HuH-7 (cell line): ENCODE measurements at regions not wholly inside any gene's neighbourhood (a gene's known extent, or its start where the extent isn't known, plus 50 kb on each side); places are given as distances from the start of the nearest gene placed in this dataset.

ENCODE experiments used
- DNase-seq: peaks from one replicate; pipeline ENCODE4 v3.0.0; 2011; ENCODE audit warnings: low spot score

DNA sequence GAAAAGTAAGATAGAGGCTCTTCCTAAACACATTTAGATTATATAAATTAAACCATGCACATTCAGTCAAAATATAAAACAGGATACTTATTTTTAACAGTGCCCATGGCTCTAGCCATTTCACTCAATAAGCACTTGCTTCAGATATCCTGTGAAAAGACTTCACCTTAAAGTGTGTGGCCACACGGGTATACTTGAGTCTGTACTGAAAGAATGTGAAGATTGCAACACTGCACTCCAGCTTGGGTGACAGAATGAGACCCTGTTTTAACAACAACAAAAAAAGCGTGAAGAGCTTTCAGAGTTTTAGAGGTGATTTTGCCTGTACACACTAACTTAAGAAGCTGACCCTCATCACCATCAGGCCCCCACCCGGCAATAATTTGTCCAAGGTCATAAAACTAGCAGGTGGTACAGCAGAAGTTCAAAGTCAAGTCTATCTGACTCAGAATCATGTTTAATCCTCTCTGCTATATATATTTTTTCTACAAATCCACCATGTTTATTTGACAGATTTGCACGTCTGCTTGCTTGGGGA is 203.5 kb upstream of the GUCY1A2 start:
- DNase-seq: no peak

DNA sequence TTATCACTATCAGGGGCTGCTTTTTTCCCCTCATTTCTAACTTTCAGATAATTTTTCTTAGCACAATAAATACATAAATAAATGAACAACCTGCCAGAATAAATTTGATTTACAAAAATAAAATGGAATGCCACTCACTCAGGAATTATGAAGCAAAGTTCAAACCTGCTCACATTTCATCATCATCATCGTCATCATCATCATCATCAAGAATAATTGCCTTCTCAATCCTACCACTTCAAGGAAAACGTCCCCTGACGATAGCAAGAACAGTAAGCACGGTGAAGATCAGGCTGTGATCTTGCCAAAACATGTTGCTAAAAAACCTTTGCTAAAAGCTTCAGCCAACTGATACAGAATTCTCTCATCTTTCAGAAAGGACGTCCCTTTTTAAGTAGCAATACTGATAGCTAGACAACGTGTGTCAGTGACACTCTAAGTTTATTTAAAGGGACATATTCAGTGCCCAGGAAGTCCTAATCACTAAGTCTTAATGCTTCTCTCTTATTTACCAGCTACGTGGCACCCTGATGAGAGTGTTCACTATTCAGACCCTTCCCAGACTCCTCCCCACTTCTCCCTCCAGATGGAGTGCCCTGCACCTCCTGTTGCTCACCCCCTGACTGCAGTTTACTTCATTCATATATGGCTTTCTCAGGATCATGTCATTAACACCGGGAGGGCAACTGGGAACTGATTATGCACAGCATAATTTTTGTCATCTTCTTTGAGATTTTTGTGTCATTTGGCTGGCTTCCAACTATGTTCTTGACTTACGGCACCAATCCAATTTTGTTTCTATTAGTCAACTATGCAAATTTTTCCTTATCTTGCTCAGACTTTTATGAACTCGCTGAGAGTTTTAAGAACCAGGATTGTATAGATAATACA is 200.1 kb upstream of the GUCY1A2 start:
- no peak for DNase-seq

GRCh38 chr11:107217444-107217843 is 199.2 kb upstream of the GUCY1A2 start:
- DNase-seq: no peak

GRCh38 chr11:107215010-107215409 is 196.7 kb upstream of the GUCY1A2 start:
- no peak for DNase-seq

DNA sequence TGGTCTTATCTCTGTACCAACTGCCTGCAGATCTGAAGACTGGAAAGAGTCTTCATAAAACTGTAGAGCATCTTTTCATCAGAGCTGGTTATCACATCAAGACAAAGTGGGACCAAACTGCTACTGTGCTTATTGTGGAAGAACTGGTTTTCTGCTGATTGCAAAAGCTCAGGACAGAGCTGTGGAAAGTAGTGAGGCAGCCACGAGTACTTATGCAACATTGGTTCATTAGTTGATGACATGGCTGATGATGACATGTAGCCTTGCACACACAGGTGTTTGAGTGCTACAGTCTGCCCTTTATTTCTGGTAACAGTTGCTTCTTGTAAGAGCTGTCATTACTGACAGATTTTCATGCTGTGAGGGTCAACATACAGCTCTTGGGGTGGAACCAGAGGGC is 185.4 kb upstream of the GUCY1A2 start:
- no peak for DNase-seq

GRCh38 chr11:107202241-107202640 is 184.0 kb upstream of the GUCY1A2 start:
- DNase-seq: no peak

DNA sequence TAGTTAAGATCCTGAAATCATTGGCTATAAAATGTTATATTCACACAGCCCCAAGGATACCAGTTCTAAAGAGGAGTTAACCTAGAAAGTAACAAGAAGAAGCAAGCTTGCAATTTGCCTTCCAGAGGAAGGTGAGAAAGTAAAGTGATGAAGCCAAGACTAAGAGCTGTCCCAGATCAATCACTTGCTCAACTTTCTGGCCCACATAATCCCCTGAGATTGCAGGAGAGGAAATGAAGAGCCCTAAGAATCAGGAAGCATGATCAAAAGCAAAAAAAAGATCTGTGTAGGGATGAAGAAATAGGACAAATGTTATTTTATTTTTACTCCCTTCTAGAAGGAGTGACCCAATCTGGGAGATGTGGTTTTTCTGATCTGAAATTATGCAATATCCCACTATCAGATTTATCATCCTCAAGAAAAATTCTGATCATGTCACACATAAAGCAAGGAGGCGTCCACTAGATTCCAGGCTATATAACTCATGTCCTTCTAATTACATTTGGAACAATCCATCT is 180.3 kb upstream of the GUCY1A2 start:
- no peak for DNase-seq

- no peak for DNase-seq
Observed at GRCh38 chr11:107197932-107198331, 179.7 kb upstream of the GUCY1A2 start.

DNA sequence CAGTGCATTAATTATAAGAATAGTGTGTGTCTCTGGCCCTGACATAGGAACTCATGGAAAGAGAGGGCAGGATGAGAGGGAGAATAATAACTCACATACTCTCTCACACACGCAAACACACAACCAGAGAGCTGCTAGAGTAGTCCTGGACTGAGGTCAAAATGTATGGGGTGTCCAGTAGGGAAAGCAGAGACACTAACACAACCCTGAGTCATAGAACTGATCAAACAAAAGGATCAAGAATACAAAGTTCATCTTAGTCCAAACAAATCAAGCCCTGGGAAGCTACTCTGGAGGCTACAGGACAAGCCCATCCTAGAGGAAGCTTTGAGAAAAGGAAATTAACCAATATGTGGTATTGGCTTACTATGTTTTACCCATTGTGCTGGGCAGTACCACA is 178.5 kb upstream of the GUCY1A2 start:
- DNase-seq: peak; percentile 42

- DNase-seq: no peak
Observed at GRCh38 chr11:107184986-107185385, 166.7 kb upstream of the GUCY1A2 start.

GRCh38 chr11:107183953-107184352 is 165.7 kb upstream of the GUCY1A2 start:
- DNase-seq: no peak

DNA sequence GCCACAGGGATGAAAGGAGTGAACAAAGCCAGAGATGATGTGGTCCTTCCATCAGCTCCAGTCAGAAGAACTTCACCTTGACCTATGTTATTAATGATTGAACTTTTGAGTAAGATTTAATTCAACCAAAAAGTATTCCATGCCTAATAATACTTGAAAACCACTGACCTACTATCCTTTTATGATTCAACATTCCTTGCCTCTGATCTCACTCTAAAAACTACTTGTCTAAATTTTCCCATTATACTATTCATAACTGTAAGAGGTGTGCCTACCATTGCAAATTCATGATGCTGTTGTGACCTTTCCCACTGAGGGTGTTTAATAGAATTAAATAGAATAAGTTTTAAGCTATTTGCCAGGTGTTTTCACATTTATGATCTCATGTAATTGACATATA is 164.7 kb upstream of the GUCY1A2 start:
- no peak for DNase-seq

DNA sequence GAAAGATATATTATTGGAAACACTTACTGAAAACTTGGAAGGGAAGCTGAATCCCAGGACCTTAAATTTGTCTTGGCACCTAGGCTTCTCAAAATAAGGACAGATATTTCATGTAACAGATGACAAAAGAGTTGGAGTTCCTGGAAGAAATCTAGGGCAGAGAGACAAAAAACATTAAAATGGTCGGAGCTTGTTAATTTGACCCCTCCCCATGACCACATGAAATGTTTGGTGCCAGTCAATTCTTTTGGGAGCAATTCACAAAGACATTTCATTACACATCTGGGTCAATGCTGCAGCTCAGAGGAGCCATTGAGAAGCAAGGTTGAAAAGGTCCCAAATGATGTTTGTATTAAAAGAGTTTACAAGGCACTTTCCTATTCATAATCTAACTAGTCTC is 162.0 kb upstream of the GUCY1A2 start:
- no peak for DNase-seq

DNA sequence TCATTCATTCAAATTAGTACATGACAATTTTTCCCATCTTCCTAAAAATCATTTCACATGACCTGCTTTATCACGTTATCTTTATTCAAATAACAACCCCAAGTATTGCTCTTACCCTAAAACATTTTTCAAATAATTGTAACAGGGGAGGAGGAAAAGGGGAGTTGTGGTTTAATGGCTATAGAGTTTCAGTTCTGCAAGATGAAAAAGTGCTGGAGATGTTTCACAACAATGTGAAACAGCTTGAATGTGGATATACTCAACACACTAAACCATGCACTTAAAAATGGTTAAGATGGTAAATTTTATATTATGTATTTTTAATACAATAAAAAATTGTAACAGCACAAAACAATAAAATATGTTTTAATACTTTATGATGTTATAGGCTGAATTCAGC is 161.6 kb upstream of the GUCY1A2 start:
- no peak for DNase-seq

GRCh38 chr11:107177106-107177477 is 158.8 kb upstream of the GUCY1A2 start:
- no peak for DNase-seq

GRCh38 chr11:107176148-107177105 is 158.2 kb upstream of the GUCY1A2 start:
- no peak for DNase-seq

DNA sequence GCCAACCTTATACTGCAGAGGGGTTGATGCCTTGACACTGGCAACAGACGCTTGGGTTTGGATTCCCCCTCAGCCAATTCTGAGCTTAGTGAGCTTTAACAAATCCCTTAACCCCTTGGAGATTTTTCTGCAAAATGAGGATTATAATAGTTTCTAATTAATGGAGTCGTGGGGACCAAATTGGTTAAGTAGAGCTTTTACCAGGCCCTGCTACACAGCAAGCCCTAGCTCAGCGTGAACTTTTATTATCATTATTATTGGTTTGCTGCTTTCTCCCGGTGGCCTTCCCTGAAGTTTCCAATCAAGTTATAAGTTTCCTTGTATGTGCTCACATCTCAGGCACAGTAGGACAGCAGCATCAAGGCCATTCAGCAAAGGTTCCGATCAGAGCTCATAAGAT is 156.6 kb upstream of the GUCY1A2 start:
- no peak for DNase-seq

GRCh38 chr11:107172996-107173395 is 154.7 kb upstream of the GUCY1A2 start:
- DNase-seq: no peak

- peak; percentile 8 for DNase-seq
Observed at GRCh38 chr11:107157809-107158187, 139.5 kb upstream of the GUCY1A2 start.

- DNase-seq: peak; percentile 4
Observed at GRCh38 chr11:107157146-107157808, 139.0 kb upstream of the GUCY1A2 start.

- DNase-seq: no peak
Observed at GRCh38 chr11:107151579-107151978, 133.3 kb upstream of the GUCY1A2 start.

- no peak for DNase-seq
Observed at GRCh38 chr11:107151158-107151557, 132.9 kb upstream of the GUCY1A2 start.
